Effector memory CD4-positive, alpha-beta T cell (primary cell): ENCODE measurements at regions not wholly inside any gene's neighbourhood (a gene's known extent, or its start where the extent isn't known, plus 50 kb on each side); places are given as distances from the start of the nearest gene placed in this dataset.
"Not testable (repeated sequence)": the region's sequence is repeated elsewhere in the genome, so short reads cannot be mapped to it uniquely, and the experiment has no call there.

Experiments
- DNase-seq, 3 donors: peaks; one replicate each; pipeline ENCODE4 v3.0.0-alpha.2; 2020
- H3K27ac ChIP-seq: 2 replicates; pipeline ENCODE4 v1.7.0; 2013; ENCODE audit warnings: mild to moderate bottlenecking, low read length, moderate library complexity; ENCODE audit not compliant: insufficient read depth, poor library complexity, severe bottlenecking
- H3K27me3 ChIP-seq: replicated peaks from 2 replicates; pipeline ENCODE4 v1.7.0; 2013; ENCODE audit warnings: mild to moderate bottlenecking, low read length; ENCODE audit not compliant: insufficient read depth, control insufficient read depth, poor library complexity, severe bottlenecking
- H3K36me3 ChIP-seq: 2 replicates; pipeline ENCODE4 v1.7.0; 2013; ENCODE audit warnings: mild to moderate bottlenecking, low read length, moderate library complexity; ENCODE audit not compliant: control insufficient read depth, insufficient read depth
- H3K4me1 ChIP-seq: 2 replicates; pipeline ENCODE4 v1.7.0; 2013; ENCODE audit warnings: low read length, mild to moderate bottlenecking; ENCODE audit not compliant: control insufficient read depth, insufficient read depth, poor library complexity, severe bottlenecking
- H3K4me3 ChIP-seq: 2 replicates; pipeline ENCODE4 v1.7.0; 2013; ENCODE audit warnings: low read length, low read depth, mild to moderate bottlenecking; ENCODE audit not compliant: insufficient read depth, poor library complexity, severe bottlenecking
- H3K9me3 ChIP-seq: 2 replicates; pipeline ENCODE4 v1.7.0; 2013; ENCODE audit warnings: mild to moderate bottlenecking, low read length, moderate library complexity; ENCODE audit not compliant: control insufficient read depth

GRCh38 chr3:16765661-16766060 is 119.1 kb upstream of the PLCL2 start:
- Histone ChIP-seq H3K27ac (no peak overlapping the region), H3K4me3 (no peak overlapping the region), H3K9me3 (no peaks in the 10 kb centered on the region), H3K36me3 (no peaks in the 10 kb centered on the region), H3K4me1 (no peaks in the 10 kb centered on the region), H3K27me3 (no peaks in the 10 kb centered on the region)
- no peak for DNase-seq

DNA sequence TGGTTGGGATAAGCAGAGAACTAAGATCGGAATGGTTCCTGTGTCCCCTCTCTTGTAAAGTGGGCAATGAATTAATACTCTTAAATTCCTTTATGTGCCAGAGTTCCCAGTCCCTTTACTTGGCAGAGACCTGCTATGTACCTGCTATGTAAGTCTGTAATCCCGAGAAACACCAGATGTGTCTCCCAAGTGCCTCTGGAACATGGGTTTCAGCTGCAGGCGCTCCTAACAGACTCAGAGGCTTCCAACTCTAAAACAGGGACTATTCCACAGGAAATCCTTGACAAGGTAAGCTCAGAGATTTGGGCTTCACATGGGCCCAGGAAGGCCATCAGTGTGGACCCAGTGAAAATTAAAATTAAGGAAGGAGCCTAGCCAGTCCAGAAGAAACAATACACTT is 117.7 kb upstream of the PLCL2 start:
- no peak overlapping the region for H3K4me3 ChIP-seq
- no peak overlapping the region for H3K27ac ChIP-seq
- H3K36me3 ChIP-seq: no peaks in the 10 kb centered on the region
- no peaks in the 10 kb centered on the region for H3K9me3 ChIP-seq
- H3K4me1 ChIP-seq: no peaks in the 10 kb centered on the region
- DNase-seq: no peak
- no peaks in the 10 kb centered on the region for H3K27me3 ChIP-seq

GRCh38 chr3:16768014-16768413 is 116.7 kb upstream of the PLCL2 start:
- no peaks in the 10 kb centered on the region for H3K9me3 ChIP-seq
- no peaks in the 10 kb centered on the region for H3K27me3 ChIP-seq
- H3K36me3 ChIP-seq: no peaks in the 10 kb centered on the region
- H3K27ac ChIP-seq: no peak overlapping the region
- no peaks in the 10 kb centered on the region for H3K4me1 ChIP-seq
- DNase-seq: no peak
- no peak overlapping the region for H3K4me3 ChIP-seq

DNA sequence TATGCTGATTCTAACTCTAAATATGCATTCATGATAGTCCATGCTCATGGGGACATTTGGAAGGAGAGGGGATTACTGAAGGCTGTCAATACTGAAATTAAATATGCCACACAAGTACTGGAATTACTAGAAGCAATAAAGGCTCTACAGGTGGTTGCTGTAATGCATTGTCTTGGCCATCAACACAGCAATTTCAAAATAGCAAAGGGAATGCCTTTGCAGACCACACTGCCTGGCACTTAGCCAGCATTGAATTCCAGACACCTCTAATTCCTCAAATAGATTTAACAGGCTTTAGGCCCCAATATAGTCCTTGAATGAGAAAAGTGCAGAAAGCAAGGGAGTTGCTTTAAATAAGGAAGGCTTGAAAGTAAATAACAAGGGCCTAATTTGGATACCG is 115.8 kb upstream of the PLCL2 start:
- Histone ChIP-seq H3K27ac (no peak overlapping the region), H3K36me3 (no peaks in the 10 kb centered on the region), H3K27me3 (no peaks in the 10 kb centered on the region), H3K4me3 (no peak overlapping the region), H3K9me3 (no peaks in the 10 kb centered on the region), H3K4me1 (no peaks in the 10 kb centered on the region)
- no peak for DNase-seq

- no peaks in the 10 kb centered on the region for H3K36me3 ChIP-seq
- no peak overlapping the region for H3K27ac ChIP-seq
- no peak for DNase-seq
- H3K4me1 ChIP-seq: no peaks in the 10 kb centered on the region
- no peaks in the 10 kb centered on the region for H3K27me3 ChIP-seq
- H3K9me3 ChIP-seq: no peaks in the 10 kb centered on the region
- no peak overlapping the region for H3K4me3 ChIP-seq
These were observed 115.2 kb upstream of the PLCL2 start for GRCh38 chr3:16769525-16769924.

GRCh38 chr3:16770021-16770420 is 114.7 kb upstream of the PLCL2 start:
- no peak for DNase-seq
- Histone ChIP-seq H3K4me1 (no peaks in the 10 kb centered on the region), H3K9me3 (no peaks in the 10 kb centered on the region), H3K36me3 (no peaks in the 10 kb centered on the region), H3K4me3 (no peak overlapping the region), H3K27ac (no peak overlapping the region), H3K27me3 (no peaks in the 10 kb centered on the region)

DNA sequence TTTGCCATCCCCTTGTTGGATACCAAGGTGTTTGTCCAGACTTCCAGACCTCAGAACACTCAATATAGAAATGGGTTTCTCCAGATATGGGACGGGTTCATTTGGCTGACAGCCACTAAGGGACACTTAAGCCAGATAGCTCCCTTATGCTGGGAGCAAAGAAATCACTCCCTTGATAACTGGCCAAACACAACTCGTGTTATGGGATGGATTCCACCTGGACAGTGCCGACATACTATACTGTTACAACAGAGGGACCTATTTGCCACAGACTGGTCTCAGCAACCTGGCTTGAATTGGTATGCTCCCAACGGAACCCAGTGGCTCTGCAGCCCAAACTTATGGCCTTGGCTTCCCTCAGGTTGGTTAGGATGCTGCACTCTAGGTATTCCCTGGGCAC is 114.0 kb upstream of the PLCL2 start:
- Histone ChIP-seq H3K36me3 (no peaks in the 10 kb centered on the region), H3K4me3 (no peak overlapping the region), H3K27me3 (no peaks in the 10 kb centered on the region), H3K4me1 (no peaks in the 10 kb centered on the region), H3K9me3 (no peaks in the 10 kb centered on the region), H3K27ac (no peak overlapping the region)
- no peak for DNase-seq

DNA sequence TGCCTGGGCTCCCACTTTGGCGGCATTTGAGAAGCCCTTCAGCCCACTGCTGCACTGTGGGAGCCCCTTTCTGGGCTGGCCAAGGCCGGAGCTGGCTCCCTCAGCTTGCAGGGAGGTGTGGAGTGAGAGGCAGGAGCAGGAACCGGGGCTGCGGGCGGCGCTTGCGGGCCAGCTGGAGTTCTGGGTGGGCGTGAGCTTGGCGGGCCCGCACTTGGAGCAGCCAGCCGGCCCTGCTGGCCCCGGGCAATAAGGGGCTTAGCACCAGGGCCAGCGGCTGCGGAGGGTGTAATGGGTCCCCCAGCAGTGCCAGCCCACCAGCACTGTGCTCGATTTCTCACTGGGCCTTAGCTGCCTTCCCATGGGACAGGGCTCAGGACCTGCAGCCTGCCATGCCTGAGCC is 111.2 kb upstream of the PLCL2 start:
- not testable (repeated sequence) for H3K9me3 ChIP-seq, H3K36me3 ChIP-seq, H3K4me1 ChIP-seq, H3K4me3 ChIP-seq, H3K27me3 ChIP-seq, H3K27ac ChIP-seq, DNase-seq

GRCh38 chr3:16774536-16774935 is 110.2 kb upstream of the PLCL2 start:
- not testable (repeated sequence) for H3K27ac ChIP-seq, H3K36me3 ChIP-seq, H3K4me3 ChIP-seq, H3K27me3 ChIP-seq, H3K9me3 ChIP-seq, DNase-seq, H3K4me1 ChIP-seq

- Histone ChIP-seq H3K36me3 (no peaks in the 10 kb centered on the region), H3K9me3 (no peaks in the 10 kb centered on the region), H3K4me1 (no peaks in the 10 kb centered on the region)
These were observed 99.8 kb upstream of the PLCL2 start for GRCh38 chr3:16784973-16785372.

GRCh38 chr3:16785465-16785864 is 99.3 kb upstream of the PLCL2 start:
- no peak overlapping the region for H3K4me3 ChIP-seq
- H3K27ac ChIP-seq: no peak overlapping the region
- H3K27me3 ChIP-seq: no peaks in the 10 kb centered on the region
- H3K9me3 ChIP-seq: no peaks in the 10 kb centered on the region
- H3K4me1 ChIP-seq: no peaks in the 10 kb centered on the region
- DNase-seq: no peak
- H3K36me3 ChIP-seq: no peaks in the 10 kb centered on the region

More at GRCh38 chr3:16784973-16785372, 99.8 kb upstream of the PLCL2 start:
- DNase-seq: no peak
- Histone ChIP-seq H3K4me3 (no peak overlapping the region), H3K27ac (no peak overlapping the region), H3K27me3 (no peaks in the 10 kb centered on the region)
